Colon (tissue), 2 donors: ENCODE measurements at regions not wholly inside any gene's neighbourhood (a gene's known extent, or its start where the extent isn't known, plus 50 kb on each side); places are given as distances from the start of the nearest gene placed in this dataset.

Experiments used
- FAIRE-seq: peaks from 2 replicates; lab custom pipeline; 2012; peaks lifted over from hg19 to GRCh38; lab: Jason Lieb, UNC
- donor health status: control.
- donor health status: control.

DNA sequence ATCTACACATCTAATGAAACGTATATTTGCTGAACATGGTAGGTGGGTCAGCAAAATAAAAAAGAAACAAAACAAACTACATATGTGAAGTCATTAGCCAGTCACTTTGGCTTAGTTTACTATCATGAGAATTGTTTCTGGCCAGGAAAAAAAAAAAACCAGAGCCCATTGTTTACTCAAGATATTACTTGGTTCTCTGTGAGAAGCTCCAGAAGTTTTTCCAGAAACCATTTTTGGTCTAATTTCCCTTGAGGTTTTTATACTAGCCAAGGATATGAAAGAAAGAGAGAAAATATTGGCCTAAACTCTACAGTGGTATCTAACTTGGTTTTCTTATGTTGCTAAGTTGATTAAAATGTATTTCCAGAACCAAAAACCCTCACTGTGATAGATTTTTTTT lies 259.1 kb downstream of the PDHA2 start:
- no peak for FAIRE-seq

DNA sequence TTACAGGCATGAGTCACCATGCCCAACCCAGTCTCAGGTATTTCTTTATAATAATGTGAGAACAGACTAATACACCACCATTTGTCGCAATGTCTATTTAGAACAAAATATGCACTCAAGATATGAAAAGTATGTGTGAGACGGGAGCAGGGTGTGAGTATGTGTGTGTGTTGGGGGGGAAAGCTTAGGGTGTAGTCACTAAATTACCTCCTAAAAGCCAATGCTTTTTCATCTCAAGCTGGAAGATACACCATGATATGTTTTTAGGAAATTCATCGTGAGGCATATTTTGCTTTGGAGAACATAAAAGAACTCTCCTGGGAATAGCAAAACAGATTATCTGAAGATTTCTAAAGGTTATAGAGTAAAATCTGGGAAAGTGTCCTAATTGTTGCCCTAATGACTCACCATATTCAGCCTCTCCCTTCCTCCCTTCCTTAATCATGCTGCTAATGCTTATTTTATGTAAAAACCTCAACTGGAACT lies 262.7 kb downstream of the PDHA2 start:
- FAIRE-seq: no peak

DNA sequence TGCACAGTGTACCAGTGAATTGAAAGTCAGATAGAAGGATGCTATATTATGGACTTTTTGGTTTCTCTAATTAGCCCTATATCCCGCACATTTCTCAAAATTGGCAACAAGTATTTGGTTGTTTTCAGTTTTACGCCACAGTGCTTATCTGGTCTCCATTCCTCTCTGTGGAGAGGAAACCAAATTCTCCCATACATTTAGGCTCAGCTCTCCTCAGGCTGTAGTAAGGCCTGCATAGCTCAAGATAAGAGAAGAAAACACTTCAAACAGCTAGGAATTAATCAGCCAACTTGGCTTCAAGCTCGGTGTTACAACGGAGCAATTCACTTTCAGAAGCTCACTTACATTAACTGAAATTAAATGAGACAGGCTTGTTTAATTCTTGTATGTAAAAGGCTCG lies 263.2 kb downstream of the PDHA2 start:
- FAIRE-seq: no peak

DNA sequence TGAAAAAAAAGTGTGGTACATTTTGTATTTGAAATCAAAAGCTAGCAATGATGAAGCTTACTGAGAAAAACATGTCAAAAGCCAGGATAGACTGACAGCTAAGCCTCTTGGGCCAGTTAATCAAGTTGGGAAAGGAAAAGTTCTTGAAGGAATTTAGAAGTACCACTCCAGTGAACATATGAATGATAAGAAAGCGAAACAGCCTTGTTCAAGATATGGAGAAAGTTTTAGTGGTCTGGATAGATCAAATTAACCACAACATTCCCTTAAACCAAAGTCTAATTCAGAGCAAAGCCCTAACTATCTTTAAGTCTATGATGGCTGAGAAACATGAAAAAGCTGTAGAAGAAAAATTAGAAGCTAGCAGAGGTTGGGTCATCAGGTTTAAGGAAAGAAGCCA lies 268.3 kb downstream of the PDHA2 start:
- FAIRE-seq: no peak

DNA sequence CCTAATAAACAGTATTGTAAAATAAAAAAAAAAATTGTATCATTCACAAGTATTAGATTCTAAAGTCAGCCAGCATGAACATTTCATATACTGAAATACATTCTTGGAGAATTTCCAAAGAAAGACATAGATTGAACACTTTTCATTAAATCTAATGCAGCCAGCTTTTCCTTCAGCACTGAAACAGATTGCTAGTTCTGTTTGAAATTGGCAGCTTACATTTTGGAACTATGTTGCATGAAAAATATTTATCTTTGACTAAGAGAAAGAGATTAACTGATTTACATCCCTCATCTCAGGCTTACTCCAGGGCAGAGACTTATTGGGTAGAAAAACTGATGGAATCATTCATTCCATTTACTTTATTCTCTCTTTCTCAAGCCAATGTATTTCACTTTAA lies 272.7 kb downstream of the PDHA2 start:
- no peak for FAIRE-seq

DNA sequence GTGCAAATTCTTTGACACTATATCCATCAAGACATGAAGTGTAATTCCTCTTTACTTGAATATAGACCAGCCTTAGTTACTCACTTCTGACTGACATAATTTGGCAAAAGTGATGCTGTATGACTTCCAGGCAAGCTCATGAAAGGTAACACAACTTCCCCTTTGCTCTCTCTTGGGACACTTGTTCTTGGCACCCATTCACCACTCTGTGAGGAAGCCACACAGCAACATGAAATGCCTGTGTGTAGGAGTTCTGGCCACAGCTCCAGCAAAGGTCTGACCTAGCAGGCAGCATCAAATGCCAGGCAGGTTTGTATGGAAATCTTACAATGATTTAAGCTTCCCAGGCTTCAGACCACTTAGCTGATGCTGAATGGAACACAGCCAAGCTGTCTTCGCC lies 280.3 kb downstream of the PDHA2 start:
- no peak for FAIRE-seq

DNA sequence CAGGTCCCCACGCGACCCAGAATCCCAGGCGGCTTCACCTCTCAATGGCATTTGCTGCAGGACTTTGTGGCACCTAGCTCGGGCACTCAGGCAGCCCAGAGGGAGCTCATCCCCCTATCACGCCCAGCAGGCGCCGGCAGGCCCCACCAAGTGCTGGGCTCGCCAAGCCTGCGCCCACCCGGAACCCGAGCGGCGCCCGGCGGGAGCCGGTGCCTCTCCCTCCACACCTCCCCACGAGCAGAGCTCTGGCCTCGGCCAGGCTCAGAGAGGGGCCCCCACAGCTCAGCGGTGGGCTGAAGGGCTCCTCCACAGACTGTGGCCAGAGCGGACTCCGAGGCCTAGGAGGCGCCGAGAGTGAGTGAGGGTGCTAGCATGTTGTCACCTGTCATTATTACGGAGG lies 286.3 kb downstream of the PDHA2 start:
- no peak for FAIRE-seq

DNA sequence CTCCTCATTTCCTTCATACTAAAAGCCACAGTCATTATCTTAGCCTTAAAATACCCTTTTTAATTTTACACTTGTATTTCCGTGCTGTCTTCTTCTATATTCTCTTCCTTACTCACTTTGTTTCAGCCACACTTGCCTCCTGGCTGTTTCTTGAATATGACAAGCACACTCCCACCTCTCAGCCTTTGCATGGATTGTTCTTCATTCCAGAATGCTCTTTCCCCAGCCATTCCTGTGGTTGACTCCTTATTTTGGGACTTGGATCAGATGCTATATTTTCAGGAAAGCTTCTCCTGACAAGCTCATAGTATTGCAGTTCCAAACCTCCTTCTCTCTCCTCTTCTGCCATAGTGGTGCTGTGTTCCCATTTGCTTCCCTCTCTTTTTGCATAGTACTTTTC lies 291.3 kb downstream of the PDHA2 start:
- no peak for FAIRE-seq

DNA sequence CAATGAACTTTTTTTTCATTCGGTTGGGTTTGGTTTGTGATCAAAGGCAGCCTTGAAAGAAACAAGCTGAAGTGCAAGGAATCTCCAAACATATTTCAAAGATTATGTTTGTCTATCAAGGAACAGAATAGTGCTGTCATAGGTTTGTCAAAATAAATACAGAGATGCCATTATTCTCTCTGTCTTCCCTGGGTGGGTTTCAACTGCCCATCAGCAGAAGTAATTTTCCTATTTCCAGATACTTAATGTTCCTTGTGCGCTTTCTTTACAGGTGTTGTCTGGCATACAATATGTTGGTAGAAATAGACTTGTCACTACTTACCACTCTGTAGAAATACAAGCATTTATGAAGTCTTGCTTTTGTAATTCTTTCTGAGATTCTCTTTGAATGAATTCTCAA lies 294.9 kb downstream of the PDHA2 start:
- FAIRE-seq: no peak

DNA sequence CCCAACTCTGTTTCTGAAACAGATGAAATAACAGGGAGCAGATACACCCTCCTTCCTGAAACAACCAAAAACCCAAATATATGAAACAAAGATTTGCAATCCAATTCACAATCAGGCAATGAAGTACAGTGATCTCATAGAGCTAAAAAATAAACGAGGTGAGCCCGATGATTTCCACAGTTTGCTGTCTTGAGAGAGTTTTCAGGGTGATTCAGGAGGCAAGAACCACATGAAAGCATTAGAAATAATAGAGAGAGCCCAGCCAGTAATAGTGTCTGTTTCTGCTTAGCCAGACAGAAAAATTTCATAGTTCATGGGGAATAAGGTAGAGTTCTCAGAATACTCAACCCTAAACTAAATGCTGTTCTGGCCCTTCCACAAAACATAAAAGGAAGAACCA lies 296.2 kb downstream of the PDHA2 start:
- FAIRE-seq: no peak

DNA sequence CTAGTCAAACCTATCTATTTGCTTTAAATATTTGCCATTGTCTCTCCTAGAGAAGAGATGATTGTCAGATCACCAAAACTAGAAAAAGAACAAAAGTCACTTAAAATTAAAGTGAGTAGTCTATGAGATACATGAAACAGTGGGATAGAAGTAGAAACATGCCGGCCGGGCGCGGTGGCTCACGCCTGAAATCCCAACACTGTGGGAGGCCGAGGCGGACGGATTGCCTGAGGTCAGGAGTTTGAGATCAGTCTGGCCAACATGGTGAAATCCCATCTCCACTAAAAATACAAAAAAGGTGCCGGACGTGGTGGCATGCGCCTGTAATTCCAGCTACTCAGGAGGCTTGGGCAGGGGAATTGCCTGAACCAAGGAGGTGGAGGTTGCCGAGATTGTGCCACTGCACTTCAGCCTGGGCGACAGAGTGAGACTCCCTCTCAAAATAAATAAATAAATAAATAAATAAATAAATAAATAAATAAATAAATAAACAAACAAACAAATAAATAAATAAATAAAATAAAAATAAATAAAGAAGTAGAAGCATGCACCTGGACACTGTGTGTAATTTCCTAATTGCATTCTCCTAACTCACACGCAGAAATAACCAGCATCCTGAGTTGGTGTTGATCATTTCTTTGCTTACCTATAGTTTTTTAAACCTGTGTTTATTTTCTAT lies 299.5 kb downstream of the PDHA2 start:
- no peak for FAIRE-seq

DNA sequence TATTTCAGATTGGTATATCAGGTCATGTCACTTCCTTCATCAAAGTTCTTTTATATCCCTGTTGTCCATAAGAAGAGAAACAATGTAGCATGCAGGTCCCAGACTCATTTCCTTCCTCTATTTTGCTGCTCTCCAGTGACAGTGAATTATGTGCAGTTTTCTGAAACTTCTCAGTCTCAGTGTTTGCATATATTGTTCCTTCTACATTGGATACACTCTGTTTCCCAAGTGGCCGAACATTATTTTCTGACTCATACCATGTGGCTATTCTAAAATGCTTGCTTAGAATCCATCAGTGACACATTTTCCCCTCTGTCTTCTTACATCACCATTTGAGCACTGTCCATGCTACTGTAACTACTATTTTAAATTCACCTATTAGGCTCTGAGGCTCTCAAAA lies 305.7 kb downstream of the PDHA2 start:
- no peak for FAIRE-seq

DNA sequence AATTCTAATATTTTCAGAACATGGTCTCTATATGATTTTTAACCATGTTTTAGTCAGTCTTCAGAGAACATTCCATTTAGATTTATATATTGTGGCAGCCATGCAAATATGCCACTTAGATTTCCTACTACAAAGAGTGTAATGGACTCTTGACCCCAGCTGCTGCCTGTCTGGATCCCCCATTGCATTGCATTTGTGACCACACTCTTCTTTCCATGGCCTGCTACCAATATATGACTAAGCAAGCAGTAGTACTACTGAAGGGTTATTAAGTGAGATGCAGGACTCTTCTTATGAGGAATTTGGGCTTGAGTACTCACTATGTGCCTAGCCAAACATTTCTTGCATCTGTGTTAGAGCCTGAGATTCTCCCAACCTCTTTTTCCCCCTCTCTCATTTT lies 306.8 kb downstream of the PDHA2 start:
- no peak for FAIRE-seq

DNA sequence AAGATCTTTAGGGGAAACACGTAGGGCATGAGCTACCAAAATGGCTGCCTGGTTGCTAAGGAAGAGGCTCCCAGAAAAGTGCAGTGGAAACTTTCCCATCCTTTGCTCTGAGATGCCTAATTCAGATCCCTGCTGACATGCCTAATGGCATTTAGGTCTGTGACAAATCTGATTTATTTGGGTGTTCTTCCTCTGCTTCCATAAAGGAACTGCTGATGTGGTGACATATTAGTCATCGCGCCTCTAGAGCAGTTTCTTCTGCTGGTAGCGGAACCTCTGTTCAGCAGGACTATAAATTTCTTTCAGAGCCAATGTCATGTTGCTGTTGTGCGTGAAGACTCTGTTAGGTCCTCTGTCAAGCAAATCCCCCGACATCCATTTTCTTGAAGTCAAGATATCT lies 310.0 kb downstream of the PDHA2 start:
- no peak for FAIRE-seq

DNA sequence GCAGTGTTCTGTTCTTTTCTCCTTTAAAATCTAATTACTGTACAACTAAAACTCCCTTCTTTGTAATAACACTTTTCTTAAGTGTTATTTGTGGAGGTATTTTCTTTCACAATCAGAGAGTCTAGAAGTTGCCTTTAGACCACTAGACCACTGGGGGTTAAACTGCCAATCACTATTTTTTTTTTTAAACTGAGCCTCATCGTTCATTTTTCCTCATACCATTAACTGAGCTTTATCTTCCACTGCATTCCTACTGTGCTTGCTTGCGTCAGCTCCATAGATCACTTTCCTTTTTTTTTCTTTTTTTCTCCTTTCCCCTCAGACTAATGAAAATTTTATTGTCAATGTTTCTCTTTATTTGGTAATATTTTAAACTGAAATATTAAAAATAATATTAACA lies 310.6 kb downstream of the PDHA2 start:
- no peak for FAIRE-seq

DNA sequence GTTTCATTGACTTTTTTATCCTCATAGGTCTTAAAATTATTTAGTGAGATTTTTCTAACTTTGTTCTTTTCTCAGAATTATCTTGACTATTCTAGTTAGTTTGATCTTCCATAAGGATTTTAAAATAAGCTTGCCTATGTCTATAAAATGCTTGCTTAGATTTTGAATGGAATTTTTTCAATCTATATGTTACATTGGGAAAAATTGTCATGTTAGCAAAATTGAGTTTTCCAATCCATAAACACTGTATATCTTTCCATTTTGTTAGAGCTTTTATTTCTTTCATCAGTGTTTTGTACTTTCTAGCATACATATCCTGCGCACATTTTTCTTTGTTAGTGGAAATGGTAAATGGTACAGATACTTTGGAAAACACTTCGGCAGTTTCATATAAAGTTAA lies 312.9 kb downstream of the PDHA2 start:
- FAIRE-seq: no peak

DNA sequence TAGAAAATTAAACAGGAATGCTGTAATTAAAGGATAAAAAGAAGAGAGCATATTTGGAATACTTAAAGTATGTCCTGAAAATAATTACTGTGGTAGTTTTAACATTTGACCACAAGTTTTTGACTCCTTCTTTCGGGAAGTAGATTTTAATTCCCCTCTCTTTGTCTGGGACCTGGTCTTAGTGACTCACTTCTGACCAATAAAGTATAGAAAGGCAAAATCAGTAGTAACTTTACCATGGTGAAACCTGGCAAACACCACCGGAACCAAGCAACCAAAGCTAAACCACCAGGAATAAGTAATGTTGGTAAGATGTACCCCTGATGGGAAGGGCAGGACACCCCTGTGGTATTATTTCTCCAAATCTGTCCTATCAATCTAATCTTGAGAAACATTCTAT lies 314.8 kb downstream of the PDHA2 start:
- no peak for FAIRE-seq

DNA sequence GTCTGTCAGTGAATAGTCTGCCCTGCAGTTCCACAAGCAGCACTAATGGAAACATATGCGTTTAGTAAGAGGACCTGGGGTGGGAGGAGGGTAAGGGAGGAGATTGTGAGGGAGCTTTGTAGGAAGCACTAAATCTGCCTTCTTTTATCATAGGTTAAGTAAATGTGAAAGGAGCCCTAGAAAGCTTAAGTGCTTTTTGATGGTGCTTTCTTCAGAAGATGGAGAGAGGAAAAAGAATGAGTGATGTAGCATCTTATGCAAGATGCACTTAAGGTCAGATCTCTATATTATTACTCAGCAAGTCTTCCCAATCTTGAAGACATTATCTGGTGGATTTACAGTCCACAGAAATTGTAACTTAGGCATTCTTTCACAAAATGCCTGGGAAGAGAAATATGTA lies 322.7 kb downstream of the PDHA2 start:
- no peak for FAIRE-seq

DNA sequence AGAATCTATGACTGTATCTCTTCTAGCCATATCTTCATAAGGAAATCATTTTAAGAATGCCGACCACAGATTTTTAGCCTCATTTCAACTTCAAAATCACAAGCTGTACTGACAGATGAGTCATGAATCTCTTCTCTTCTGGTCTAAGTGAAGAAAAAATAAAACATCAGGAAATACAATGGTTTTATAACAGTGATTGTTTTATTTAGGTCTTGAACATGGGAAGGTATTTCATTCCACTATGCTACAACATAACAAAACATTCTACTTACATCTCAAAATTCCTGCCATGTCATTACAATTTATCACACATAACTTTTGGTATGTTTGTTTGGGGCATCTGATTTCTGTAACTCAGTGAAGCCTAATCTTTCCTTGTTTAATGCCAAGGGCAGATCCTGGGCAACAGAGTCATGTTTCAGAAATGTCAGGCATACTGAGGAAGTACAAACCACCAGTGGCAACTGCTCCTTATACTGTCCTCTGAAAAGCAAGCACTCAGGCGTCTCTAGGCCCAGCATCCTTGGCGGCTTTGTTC lies 325.0 kb downstream of the PDHA2 start:
- no peak for FAIRE-seq

DNA sequence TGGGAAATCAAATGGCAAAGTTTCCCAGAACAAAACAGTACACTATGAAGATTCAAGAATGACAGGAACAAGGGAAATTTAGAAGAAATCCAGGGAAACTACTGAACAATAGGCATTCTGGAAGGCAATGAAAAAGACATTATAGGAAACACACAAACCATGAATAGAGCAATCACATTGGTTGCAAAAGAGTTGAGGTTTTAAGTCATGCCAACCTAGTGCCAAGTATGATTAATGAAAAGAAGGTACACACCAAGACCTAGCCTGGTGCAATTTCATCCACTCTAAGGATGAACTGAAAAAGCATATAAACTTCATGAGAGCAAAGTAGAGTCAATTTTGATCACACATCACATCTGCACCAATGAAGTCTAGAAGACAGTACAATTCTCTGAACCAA lies 326.9 kb downstream of the PDHA2 start:
- FAIRE-seq: no peak

DNA sequence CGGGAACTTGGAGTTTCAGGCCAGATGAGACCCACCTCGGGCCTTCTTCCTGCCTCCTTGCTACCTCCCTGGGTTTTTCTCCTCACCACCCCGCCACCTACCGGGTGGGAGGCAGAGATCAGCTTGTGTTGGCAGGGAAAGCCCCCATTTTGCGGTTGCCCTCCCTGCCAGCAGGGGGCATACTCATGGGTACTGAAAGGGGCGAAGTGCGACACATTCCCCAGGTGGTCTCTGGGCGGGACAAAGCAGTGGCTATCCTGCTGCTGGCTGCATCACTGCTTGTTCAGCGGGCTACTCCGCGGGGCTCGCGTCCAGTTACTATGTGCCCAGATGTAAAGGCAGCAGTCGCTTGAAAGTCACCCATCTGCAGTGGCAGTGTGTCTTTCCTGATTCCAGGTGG lies 330.3 kb downstream of the PDHA2 start:
- no peak for FAIRE-seq

DNA sequence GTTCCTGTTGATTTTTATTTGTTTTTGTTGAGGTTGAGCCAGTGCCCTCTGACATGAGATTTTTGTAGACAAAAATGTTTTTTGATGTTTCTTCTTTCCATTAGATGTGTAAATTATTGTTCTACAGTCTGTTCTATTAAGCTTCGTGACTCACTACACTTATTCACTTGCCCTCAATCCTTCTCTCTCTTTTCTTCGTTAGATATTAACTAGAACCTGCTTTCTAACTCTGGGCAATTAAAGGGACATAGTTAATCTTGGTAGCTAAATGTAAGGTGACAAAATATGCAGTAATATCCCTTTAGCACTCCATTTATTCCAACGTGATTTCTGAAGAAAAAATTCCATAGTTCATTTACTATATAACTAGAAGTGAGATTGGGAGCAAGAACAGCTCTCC lies 333.9 kb downstream of the PDHA2 start:
- FAIRE-seq: no peak

DNA sequence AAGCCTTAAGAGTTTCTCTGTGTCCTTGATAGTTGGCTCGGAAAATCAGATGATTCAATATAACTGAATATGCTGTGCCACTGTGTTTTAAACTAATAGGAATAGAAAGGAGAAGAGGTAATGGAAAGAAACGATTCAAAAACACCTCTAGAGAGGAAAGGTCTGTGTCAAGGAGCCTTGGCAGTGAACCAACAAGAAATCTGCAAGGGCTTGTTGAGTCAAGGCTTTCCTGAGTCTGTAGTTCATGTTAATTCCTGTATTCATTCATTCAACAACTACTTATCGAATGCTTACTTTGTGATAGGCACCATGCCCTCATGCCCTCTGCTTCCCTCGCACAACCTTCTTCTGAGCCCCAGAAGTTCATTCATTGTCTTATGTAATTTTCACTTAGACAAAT lies 336.0 kb downstream of the PDHA2 start:
- FAIRE-seq: no peak

DNA sequence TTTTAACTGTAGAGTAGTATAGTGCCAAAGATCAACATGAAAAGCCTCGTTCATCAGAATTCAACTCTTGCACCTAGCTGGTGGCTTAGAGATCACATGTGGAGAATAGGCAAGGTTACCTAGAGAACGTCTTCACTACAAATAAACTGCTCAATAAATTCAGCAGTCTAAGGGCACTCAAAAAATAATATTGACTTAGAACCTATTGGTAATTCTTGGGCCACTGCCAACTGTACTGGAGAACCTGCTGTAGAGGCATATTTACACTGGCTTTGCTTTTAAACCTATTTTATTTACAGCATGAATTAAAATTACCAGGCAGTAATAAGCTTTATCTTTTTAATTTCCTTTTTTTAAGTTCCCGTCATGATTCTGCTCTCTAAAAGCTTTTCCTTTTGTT lies 343.7 kb downstream of the PDHA2 start:
- no peak for FAIRE-seq

DNA sequence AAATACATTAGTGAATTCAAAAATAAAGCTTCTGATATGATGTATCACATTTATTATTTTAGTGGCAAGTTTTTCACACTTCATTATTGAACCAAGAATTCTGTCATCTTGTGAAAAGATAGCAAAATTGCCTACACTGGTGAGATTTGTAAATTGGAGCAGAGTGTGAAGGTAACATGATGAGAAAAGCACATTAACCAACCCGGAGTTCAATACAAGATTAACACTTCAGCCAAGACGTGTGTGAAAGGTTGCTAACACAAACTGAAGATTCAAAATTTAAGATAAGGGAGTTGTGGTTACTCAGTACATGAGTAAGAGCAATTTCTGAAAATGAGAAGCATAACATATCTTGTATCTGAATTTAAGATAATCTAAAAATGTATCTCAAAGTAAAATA lies 346.7 kb downstream of the PDHA2 start:
- FAIRE-seq: no peak
